SK-N-DZ (cell line): ENCODE measurements at regions not wholly inside any gene's neighbourhood (a gene's known extent, or its start where the extent isn't known, plus 50 kb on each side); places are given as distances from the start of the nearest gene placed in this dataset.

Source experiments
- DNase-seq: peaks from one replicate; pipeline ENCODE4 v3.0.0-alpha.2; 2015; ENCODE audit warnings: low spot score

- DNase-seq: no peak
Measured at GRCh38 chr3:143207338-143207961, 87.9 kb downstream of the CHST2 start.

DNA sequence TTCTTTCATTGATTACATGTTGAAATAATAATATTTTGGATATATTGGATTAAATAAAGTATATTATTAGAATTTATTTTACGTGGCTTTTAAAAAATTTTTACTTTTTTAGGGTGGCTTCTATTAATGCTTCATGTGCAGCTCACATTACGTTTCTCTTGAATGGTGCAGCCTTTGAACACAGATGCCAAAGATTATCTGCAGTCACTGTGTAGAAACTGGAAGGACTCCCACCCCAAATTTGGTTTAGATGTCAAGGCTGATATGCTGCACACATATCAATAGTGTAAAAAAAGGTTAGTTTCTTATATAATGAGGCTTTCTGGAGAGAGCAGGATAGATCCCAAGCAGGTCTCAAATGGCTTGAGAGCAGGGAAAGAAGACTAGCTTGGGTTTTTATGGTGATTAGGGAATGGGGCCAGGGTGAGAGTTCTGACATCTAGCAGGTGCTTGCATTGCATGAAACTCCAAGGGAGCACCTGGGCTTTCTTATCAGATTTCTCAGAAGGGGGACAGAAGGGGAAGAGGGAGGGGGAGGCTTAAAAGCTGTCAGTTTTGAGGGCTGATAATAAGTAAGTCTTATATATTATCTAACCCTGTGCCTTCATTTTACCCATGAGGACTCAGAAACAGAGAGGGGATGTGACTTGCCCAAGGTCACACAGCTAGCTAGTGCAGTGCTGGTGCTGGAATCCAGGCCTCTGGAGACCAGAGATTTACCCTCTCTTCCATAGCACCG lies 89.6 kb downstream of the CHST2 start:
- DNase-seq: no peak

GRCh38 chr3:143209715-143210059 lies 90.1 kb downstream of the CHST2 start:
- no peak for DNase-seq

DNA sequence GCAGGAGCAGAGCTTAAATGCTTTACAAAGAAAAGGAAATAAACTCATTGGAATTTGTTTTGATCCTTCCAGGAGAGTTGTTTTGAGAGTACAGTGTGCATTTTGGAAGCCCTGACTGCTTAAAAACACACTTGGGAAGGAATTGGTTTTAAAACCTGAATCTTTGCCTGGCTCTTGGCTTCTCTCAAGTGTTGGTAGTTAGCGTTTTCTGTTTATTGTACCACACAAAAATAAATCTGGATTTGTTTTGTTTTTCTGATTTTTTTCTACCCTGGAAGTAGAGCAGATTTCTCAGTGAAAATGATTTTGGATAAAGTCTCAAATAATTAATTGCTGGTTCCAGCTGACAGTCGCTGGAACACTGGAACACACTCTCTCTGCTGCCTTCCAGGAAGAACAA lies 90.6 kb downstream of the CHST2 start:
- no peak for DNase-seq

DNA sequence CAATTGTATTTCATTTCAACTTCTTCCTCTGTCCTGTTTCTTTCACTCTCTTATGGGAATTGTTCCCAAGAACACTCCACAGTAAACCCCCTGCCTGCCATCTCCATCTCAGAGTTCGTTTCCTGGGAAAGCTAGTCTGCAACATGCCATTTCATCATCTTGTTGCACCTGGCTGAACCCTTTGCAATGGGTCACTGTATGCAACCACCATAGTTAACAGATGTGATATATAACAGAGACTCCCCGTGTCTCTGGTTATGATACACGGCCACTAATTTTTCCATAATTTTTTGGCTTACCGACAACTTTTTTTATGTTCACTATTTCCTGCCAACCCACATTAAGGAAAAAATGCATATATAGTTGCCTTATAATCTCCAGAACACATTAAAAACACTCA lies 95.5 kb downstream of the CHST2 start:
- no peak for DNase-seq
